ENCODE measurements at regions not wholly inside any gene's neighbourhood (a gene's known extent, or its start where the extent isn't known, plus 50 kb on each side); places are given as distances from the start of the nearest gene placed in this dataset.
"Not testable (repeated sequence)": the region's sequence is repeated elsewhere in the genome, so short reads cannot be mapped to it uniquely, and the experiment has no call there.

DNA sequence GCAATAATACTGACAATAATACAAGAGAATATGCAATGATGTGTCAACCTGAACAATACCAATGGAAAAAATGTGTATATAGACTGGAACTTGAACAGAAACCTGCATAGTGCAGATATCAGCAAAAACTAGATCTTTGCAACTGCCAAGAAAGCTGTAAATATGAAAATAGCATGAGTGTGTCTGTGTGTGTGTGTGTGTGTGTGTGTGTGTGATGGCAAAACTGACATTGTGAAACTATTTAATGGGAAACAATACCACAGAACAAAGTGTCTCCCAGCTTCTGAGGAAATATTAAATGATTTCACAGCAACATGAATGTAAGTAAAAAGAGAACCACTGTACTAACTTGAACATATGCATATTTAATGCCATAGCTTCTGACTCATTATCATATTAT is 558.2 kb upstream of the LINC00305 start:
- Histone ChIP-seq H3K4me3 (ENCODE audit: low read depth in 1 of 2, low read length in 2 of 2) (no peak overlapping the region), H3K9me3 (ENCODE audit: control insufficient read depth in 2 of 2, insufficient read depth in 1 of 2, low read depth in 1 of 2, low read length in 1 of 2) (no peaks in the 10 kb centered on the region), H3K27me3 (ENCODE audit: control insufficient read depth in 1 of 2, insufficient read depth in 2 of 2, low read length in 2 of 2) (no peaks in the 10 kb centered on the region), H3K27ac (ENCODE audit: low read depth in 2 of 2, low read length in 1 of 2) (no peak overlapping the region), H3K4me1 (ENCODE audit: control insufficient read depth in 2 of 2, insufficient read depth in 2 of 2, low read length in 1 of 2) (no peaks in the 10 kb centered on the region), H3K36me3 (ENCODE audit: control insufficient read depth in 2 of 2, insufficient read depth in 2 of 2, low read length in 1 of 2) (no peaks in the 10 kb centered on the region)

DNA sequence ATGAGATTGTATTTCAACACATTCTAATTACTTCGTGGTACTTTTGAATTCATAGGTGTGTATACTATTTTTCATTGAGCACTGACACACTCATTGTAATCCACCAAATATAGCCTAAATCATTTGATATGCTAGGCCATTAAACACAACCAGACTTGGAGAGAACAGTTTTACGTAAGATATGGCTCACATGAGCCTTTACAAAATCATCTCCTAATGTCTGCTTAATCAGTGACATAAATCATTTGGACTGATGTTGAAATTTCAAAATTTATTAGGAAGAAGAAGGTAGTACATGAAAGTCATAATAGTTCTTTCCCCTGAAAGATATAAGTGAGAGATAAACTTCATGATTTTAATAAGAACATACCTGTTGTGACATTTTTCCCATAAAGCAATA is 550.2 kb upstream of the LINC00305 start:
- Histone ChIP-seq H3K27me3 (ENCODE audit: control insufficient read depth in 1 of 2, insufficient read depth in 2 of 2, low read length in 2 of 2) (no peaks in the 10 kb centered on the region), H3K4me1 (ENCODE audit: control insufficient read depth in 2 of 2, insufficient read depth in 2 of 2, low read length in 1 of 2) (no peaks in the 10 kb centered on the region), H3K4me3 (ENCODE audit: low read depth in 1 of 2, low read length in 2 of 2) (no peak overlapping the region), H3K27ac (ENCODE audit: low read depth in 2 of 2, low read length in 1 of 2) (no peak overlapping the region), H3K9me3 (ENCODE audit: control insufficient read depth in 2 of 2, insufficient read depth in 1 of 2, low read depth in 1 of 2, low read length in 1 of 2) (no peaks in the 10 kb centered on the region), H3K36me3 (ENCODE audit: control insufficient read depth in 2 of 2, insufficient read depth in 2 of 2, low read length in 1 of 2) (no peaks in the 10 kb centered on the region)
- 81 to 87% methylated on average over 2 of the region's 2 CpGs for WGBS, 2 donors

DNA sequence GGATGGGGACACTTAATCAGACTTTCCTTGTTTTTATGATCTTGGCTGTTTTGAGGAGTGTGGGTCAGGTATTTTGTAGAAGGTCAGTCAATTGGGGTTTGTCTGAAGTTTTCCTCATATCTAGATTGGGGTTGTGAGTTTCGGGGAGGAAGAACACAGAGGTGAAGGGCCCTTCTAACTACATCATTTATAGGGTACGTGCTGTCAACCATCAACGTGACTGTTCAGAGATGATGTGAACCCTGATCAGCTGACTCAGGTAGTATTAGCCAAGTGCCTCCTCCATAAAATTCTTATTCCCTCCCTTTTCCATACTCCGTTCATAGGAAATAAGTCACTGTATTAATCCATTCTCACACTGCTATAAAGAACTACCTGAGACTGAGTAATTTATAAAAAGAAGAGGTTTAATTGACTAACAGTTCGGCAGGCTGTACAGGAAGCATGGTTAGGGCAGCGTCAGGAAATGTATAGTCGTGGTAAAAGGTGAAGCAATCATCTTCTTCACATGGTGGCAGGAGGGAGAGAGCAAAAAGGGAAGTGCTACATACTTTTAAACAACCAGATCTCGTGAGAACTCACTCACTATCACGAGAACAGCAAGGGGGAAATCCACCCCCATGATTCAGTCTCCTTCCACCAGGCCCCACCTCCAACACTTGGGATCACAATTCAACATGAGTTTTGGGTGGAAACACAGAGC is 547.1 kb upstream of the LINC00305 start:
- H3K27ac ChIP-seq (ENCODE audit: low read depth in 2 of 2, low read length in 1 of 2): no peak overlapping the region
- H3K27me3 ChIP-seq (ENCODE audit: control insufficient read depth in 1 of 2, insufficient read depth in 2 of 2, low read length in 2 of 2): no peaks in the 10 kb centered on the region
- H3K4me3 ChIP-seq (ENCODE audit: low read depth in 1 of 2, low read length in 2 of 2): no peak overlapping the region
- H3K36me3 ChIP-seq (ENCODE audit: control insufficient read depth in 2 of 2, insufficient read depth in 2 of 2, low read length in 1 of 2): no peaks in the 10 kb centered on the region
- no peaks in the 10 kb centered on the region for H3K4me1 ChIP-seq (ENCODE audit: control insufficient read depth in 2 of 2, insufficient read depth in 2 of 2, low read length in 1 of 2)
- WGBS, 2 donors: 64 to 73% methylated on average over 9 of the region's 9 CpGs
- no peaks in the 10 kb centered on the region for H3K9me3 ChIP-seq (ENCODE audit: control insufficient read depth in 2 of 2, insufficient read depth in 1 of 2, low read depth in 1 of 2, low read length in 1 of 2)

GRCh38 chr18:64693766-64694165 is 544.9 kb upstream of the LINC00305 start:
- Histone ChIP-seq H3K9me3 (ENCODE audit: control insufficient read depth in 2 of 2, insufficient read depth in 1 of 2, low read depth in 1 of 2, low read length in 1 of 2) (no peaks in the 10 kb centered on the region), H3K36me3 (ENCODE audit: control insufficient read depth in 2 of 2, insufficient read depth in 2 of 2, low read length in 1 of 2) (no peaks in the 10 kb centered on the region), H3K4me1 (ENCODE audit: control insufficient read depth in 2 of 2, insufficient read depth in 2 of 2, low read length in 1 of 2) (no peaks in the 10 kb centered on the region), H3K27ac (ENCODE audit: low read depth in 2 of 2, low read length in 1 of 2) (no peak overlapping the region), H3K27me3 (ENCODE audit: control insufficient read depth in 1 of 2, insufficient read depth in 2 of 2, low read length in 2 of 2) (no peaks in the 10 kb centered on the region), H3K4me3 (ENCODE audit: low read depth in 1 of 2, low read length in 2 of 2) (no peak overlapping the region)
- WGBS, 2 donors: 51 to 69% methylated on average over 4 of the region's 4 CpGs

DNA sequence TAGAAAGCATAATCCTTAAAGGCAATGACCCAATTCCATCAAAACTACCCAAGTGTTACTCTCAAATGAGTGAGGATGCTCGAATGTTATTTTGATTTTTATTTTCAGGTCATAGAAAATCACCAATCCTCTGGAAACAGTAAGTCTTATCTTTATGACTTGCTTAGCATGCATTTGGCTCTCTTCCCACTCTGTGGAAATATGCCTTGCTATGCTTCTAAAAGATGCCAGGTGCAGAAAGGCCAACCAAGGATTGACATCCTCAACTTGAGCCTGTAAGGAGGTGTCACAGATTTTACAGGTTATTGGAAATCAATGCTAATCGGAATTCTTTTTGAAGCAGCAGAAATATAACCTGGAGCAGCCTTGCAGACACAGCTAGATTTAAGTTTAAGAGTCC is 543.9 kb upstream of the LINC00305 start:
- no peaks in the 10 kb centered on the region for H3K9me3 ChIP-seq (ENCODE audit: control insufficient read depth in 2 of 2, insufficient read depth in 1 of 2, low read depth in 1 of 2, low read length in 1 of 2)
- 68 to 79% methylated on average over 2 of the region's 2 CpGs for WGBS, 2 donors

GRCh38 chr18:64679121-64679520 is 530.2 kb upstream of the LINC00305 start:
- WGBS, 2 donors: 21 to 40% methylated on average over 2 of the region's 2 CpGs
- H3K27ac ChIP-seq (ENCODE audit: low read depth in 2 of 2, low read length in 1 of 2): no peak overlapping the region
- H3K27me3 ChIP-seq (ENCODE audit: control insufficient read depth in 1 of 2, insufficient read depth in 2 of 2, low read length in 2 of 2): no peaks in the 10 kb centered on the region

More for the DNA sequence above, 543.9 kb upstream of the LINC00305 start:
- Histone ChIP-seq H3K4me1 (ENCODE audit: control insufficient read depth in 2 of 2, insufficient read depth in 2 of 2, low read length in 1 of 2) (no peaks in the 10 kb centered on the region), H3K4me3 (ENCODE audit: low read depth in 1 of 2, low read length in 2 of 2) (no peak overlapping the region), H3K27me3 (ENCODE audit: control insufficient read depth in 1 of 2, insufficient read depth in 2 of 2, low read length in 2 of 2) (no peaks in the 10 kb centered on the region), H3K36me3 (ENCODE audit: control insufficient read depth in 2 of 2, insufficient read depth in 2 of 2, low read length in 1 of 2) (no peaks in the 10 kb centered on the region), H3K27ac (ENCODE audit: low read depth in 2 of 2, low read length in 1 of 2) (no peak overlapping the region)

DNA sequence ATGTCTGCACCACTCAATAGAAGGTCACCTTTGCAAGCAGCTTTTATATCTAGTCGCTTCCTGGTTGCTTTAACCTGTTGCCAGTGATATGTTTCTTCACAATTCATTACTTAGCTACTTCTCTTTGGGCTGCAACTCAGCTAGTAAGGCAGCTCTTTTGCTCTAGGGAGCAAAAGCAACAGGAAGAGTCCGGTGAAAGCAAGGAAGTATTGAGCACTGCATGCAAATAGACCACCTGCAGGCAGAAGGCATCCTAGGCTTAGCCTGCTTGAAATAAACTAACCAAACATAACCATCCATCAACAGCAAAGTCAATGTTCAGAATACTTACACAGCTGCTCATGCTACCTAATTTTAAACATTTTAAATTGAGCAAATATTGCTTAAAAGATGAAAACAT is 529.2 kb upstream of the LINC00305 start:
- H3K9me3 ChIP-seq (ENCODE audit: control insufficient read depth in 2 of 2, insufficient read depth in 1 of 2, low read depth in 1 of 2, low read length in 1 of 2): no peaks in the 10 kb centered on the region
- H3K27ac ChIP-seq (ENCODE audit: low read depth in 2 of 2, low read length in 1 of 2): no peak overlapping the region
- WGBS, 2 donors: 51 to 57% methylated on average over 2 of the region's 2 CpGs
- no peaks in the 10 kb centered on the region for H3K4me1 ChIP-seq (ENCODE audit: control insufficient read depth in 2 of 2, insufficient read depth in 2 of 2, low read length in 1 of 2)
- no peaks in the 10 kb centered on the region for H3K27me3 ChIP-seq (ENCODE audit: control insufficient read depth in 1 of 2, insufficient read depth in 2 of 2, low read length in 2 of 2)
- H3K36me3 ChIP-seq (ENCODE audit: control insufficient read depth in 2 of 2, insufficient read depth in 2 of 2, low read length in 1 of 2): no peaks in the 10 kb centered on the region
- no peak overlapping the region for H3K4me3 ChIP-seq (ENCODE audit: low read depth in 1 of 2, low read length in 2 of 2)

More at GRCh38 chr18:64679121-64679520, 530.2 kb upstream of the LINC00305 start:
- no peaks in the 10 kb centered on the region for H3K36me3 ChIP-seq (ENCODE audit: control insufficient read depth in 2 of 2, insufficient read depth in 2 of 2, low read length in 1 of 2)
- no peaks in the 10 kb centered on the region for H3K4me1 ChIP-seq (ENCODE audit: control insufficient read depth in 2 of 2, insufficient read depth in 2 of 2, low read length in 1 of 2)
- no peaks in the 10 kb centered on the region for H3K9me3 ChIP-seq (ENCODE audit: control insufficient read depth in 2 of 2, insufficient read depth in 1 of 2, low read depth in 1 of 2, low read length in 1 of 2)
- H3K4me3 ChIP-seq (ENCODE audit: low read depth in 1 of 2, low read length in 2 of 2): no peak overlapping the region

DNA sequence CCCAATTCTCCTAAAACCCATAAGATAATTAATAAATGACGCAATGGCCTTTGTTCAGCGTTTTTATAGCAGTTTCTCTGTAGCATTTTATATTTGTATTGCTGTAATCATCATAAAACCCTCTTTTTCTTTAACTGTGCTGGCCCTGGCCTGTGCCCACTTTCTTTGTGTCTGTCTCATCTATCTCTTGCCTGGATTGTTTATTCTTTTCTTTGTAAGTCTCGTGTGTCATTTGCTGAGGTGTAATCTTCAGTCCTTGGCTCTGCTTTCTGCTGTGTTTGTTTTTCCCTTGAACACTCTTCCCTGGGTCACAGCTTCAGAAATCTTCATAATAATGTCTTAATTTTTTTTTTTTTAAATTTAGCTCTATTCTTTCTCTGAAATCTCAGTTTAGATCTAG is 525.8 kb upstream of the LINC00305 start:
- Histone ChIP-seq H3K36me3 (ENCODE audit: control insufficient read depth in 2 of 2, insufficient read depth in 2 of 2, low read length in 1 of 2) (no peaks in the 10 kb centered on the region), H3K9me3 (ENCODE audit: control insufficient read depth in 2 of 2, insufficient read depth in 1 of 2, low read depth in 1 of 2, low read length in 1 of 2) (peaks cover 0 to 4% of the 10 kb centered on the region in 2 donors), H3K27me3 (ENCODE audit: control insufficient read depth in 1 of 2, insufficient read depth in 2 of 2, low read length in 2 of 2) (no peaks in the 10 kb centered on the region), H3K4me3 (ENCODE audit: low read depth in 1 of 2, low read length in 2 of 2) (no peak overlapping the region), H3K4me1 (ENCODE audit: control insufficient read depth in 2 of 2, insufficient read depth in 2 of 2, low read length in 1 of 2) (no peaks in the 10 kb centered on the region), H3K27ac (ENCODE audit: low read depth in 2 of 2, low read length in 1 of 2) (no peak overlapping the region)
- WGBS, 2 donors: 45 to 55% methylated on average over 3 of the region's 3 CpGs

DNA sequence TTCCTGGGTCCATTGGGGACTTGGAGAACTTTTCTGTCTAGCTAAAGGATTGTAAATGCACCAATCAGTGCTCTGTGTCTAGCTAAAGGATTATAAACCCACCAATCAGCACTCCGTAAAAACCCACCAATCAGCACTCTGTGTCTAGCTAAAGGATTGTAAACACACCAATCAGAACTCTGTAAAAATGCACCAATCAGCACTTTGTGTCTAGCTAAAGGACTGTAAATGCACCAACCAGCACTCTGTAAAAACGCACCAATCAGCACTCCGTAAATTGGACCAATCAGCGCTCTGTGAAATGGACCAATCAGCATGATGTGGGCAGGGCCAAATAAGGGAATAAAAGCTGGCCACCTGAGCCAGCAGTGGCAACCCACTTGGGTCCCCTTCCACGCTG is 522.4 kb upstream of the LINC00305 start:
- not testable (repeated sequence) for H3K4me1 ChIP-seq (ENCODE audit: control insufficient read depth in 2 of 2, insufficient read depth in 2 of 2, low read length in 1 of 2); H3K27ac ChIP-seq (ENCODE audit: low read depth in 2 of 2, low read length in 1 of 2); H3K27me3 ChIP-seq (ENCODE audit: control insufficient read depth in 1 of 2, insufficient read depth in 2 of 2, low read length in 2 of 2); H3K9me3 ChIP-seq (ENCODE audit: control insufficient read depth in 2 of 2, insufficient read depth in 1 of 2, low read depth in 1 of 2, low read length in 1 of 2); H3K4me3 ChIP-seq (ENCODE audit: low read depth in 1 of 2, low read length in 2 of 2); H3K36me3 ChIP-seq (ENCODE audit: control insufficient read depth in 2 of 2, insufficient read depth in 2 of 2, low read length in 1 of 2)
- WGBS, 2 donors: 69 to 71% methylated on average over 5 of the region's 5 CpGs

DNA sequence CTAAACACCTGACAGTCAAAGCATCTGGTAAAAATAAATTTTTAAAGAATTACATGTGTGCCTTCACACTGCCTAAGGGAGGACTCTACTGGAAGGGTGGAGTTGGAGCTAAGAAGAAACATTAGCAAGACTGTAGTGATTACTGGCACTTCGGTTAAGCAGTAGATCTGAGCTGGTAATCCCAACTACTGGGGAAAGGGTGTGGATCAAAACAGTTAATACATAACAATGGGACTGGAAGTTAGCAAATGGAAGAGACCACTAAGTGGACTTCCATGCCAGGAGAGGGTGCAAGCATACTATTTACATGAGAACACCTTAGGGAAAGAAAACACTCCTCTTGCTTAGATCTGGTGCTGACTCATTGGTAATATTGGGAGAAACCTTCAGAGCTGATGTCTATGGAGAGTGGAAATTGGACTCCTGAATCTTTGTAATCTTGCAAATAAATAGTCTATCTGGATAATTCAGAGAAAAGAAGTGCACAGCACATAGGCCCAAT is 519.6 kb upstream of the LINC00305 start:
- WGBS, 2 donors: 85 to 89% methylated on average over 1 of the region's 1 CpG
- no peaks in the 10 kb centered on the region for H3K27me3 ChIP-seq (ENCODE audit: control insufficient read depth in 1 of 2, insufficient read depth in 2 of 2, low read length in 2 of 2)
- peaks cover 0 to 4% of the 10 kb centered on the region in 2 donors for H3K9me3 ChIP-seq (ENCODE audit: control insufficient read depth in 2 of 2, insufficient read depth in 1 of 2, low read depth in 1 of 2, low read length in 1 of 2)
- no peaks in the 10 kb centered on the region for H3K4me1 ChIP-seq (ENCODE audit: control insufficient read depth in 2 of 2, insufficient read depth in 2 of 2, low read length in 1 of 2)
- H3K4me3 ChIP-seq (ENCODE audit: low read depth in 1 of 2, low read length in 2 of 2): no peak overlapping the region
- no peaks in the 10 kb centered on the region for H3K36me3 ChIP-seq (ENCODE audit: control insufficient read depth in 2 of 2, insufficient read depth in 2 of 2, low read length in 1 of 2)
- no peak overlapping the region for H3K27ac ChIP-seq (ENCODE audit: low read depth in 2 of 2, low read length in 1 of 2)

All from esophagus (tissue), 2 donors.